ENCODE measurements at regions not wholly inside any gene's neighbourhood (a gene's known extent, or its start where the extent isn't known, plus 50 kb on each side); places are given as distances from the start of the nearest gene placed in this dataset.

GRCh38 chr13:93086329-93086728 lies 140.3 kb upstream of the GPC6 start:
- TF ChIP-seq CTCF (IDR thresholded peaks at IDR 0.05) = no peak

GRCh38 chr13:93098972-93099371 lies 127.6 kb upstream of the GPC6 start:
- TF ChIP-seq CTCF (IDR thresholded peaks at IDR 0.05) = no peak

- no peak for TF ChIP-seq CTCF (IDR thresholded peaks at IDR 0.05)
Observed at GRCh38 chr13:93101226-93101734, 125.3 kb upstream of the GPC6 start.

GRCh38 chr13:93104270-93104669 lies 122.3 kb upstream of the GPC6 start:
- no peak for TF ChIP-seq CTCF (IDR thresholded peaks at IDR 0.05)

GRCh38 chr13:93108111-93108601 lies 118.5 kb upstream of the GPC6 start:
- TF ChIP-seq CTCF (IDR thresholded peaks at IDR 0.05) = no peak

GRCh38 chr13:93116809-93117208 lies 109.8 kb upstream of the GPC6 start:
- TF ChIP-seq CTCF (IDR thresholded peaks at IDR 0.05) = no peak

- no peak for TF ChIP-seq CTCF (IDR thresholded peaks at IDR 0.05)
Observed at GRCh38 chr13:93118081-93118615, 108.5 kb upstream of the GPC6 start.

GRCh38 chr13:93140912-93141311 lies 85.7 kb upstream of the GPC6 start:
- TF ChIP-seq CTCF (IDR thresholded peaks at IDR 0.05) = no peak

All from LNCAP (cell line).